Heart left ventricle (tissue), 13 donors: ENCODE measurements at regions not wholly inside any gene's neighbourhood (a gene's known extent, or its start where the extent isn't known, plus 50 kb on each side); places are given as distances from the start of the nearest gene placed in this dataset.

Experiments used
- CTCF ChIP-seq, 12 donors: fragments of 200-600 bp; sonication (generic) in 4 of 12; IDR thresholded peaks; one replicate each; pipeline versions ENCODE4 v1.5.0 to v1.8.0; 2018 to 2022; ENCODE audit warnings: antibody characterized with exemption in 12 of 12, mild to moderate bottlenecking in 5 of 12
- POLR2A ChIP-seq, 2 donors: fragments of 450-650 bp; IDR thresholded peaks; one replicate each; pipeline ENCODE4 v1.6.1; 2017; ENCODE audit warnings: antibody characterized with exemption in 2 of 2, mild to moderate bottlenecking in 2 of 2, moderate library complexity in 2 of 2
- donor health status: ischemic (EF 13 %, LVEDD 7.1; RV severe dilation, severe dysfunction).
- donor health status: DM: no; HTN: yes; CAD: no.
- donor health status: DM: no; HTN: no; CAD: no.
- donor health status: ischemic (EF 25% LVEDD 6.9; RV normal size, moderate dysfunction).
- donor health status: ischemic (EF 25% LVEDD 5.7; RV mildly dilated, moderate dysfunction).
- donor health status: ischemic (EF 35%, LVEDD 5.7; RV mildly dilated, moderate dysfunction).
- donor health status: nonischemic (EF 11% LVEDD 7.7; RV severe dilation, severe dysfunction).
- donor health status: DM: yes; HTN: yes; CAD: no.
- donor health status: PGD.
- donor health status: ischemic (EF 29% LVEDD 5.4; RV normal size, mild dysfunction).
- donor health status: nonischemic (EF 23%, LVEDD 6.1; RV moderate dilation, normal function).

- no peak for TF ChIP-seq CTCF (IDR thresholded peaks at IDR 0.05)
- no peak for TF ChIP-seq POLR2A (IDR thresholded peaks at IDR 0.05)
These were observed 292.3 kb downstream of the CYRIA start for GRCh38 chr2:16373341-16373740.
